Karpas-422 (cell line): ENCODE measurements at regions not wholly inside any gene's neighbourhood (a gene's known extent, or its start where the extent isn't known, plus 50 kb on each side); places are given as distances from the start of the nearest gene placed in this dataset.

Source experiments
- DNase-seq: peaks from one replicate; pipeline ENCODE4 v3.0.0-alpha.2; 2015
- H2AFZ ChIP-seq: fragments of 200-600 bp; sonication (generic); 2 replicates; pipeline ENCODE4 v1.6.1; 2014; ENCODE audit warnings: antibody characterized with exemption, low read length, mixed read lengths
- H3K27ac ChIP-seq: fragments of 200-600 bp; sonication (generic); 2 replicates; pipeline ENCODE4 v1.5.1; 2014; ENCODE audit warnings: mild to moderate bottlenecking, low read length, moderate library complexity
- H3K27me3 ChIP-seq: fragments of 200-600 bp; sonication (generic); 2 replicates; pipeline ENCODE4 v1.6.1; 2014; ENCODE audit warnings: low read length, mixed read lengths
- H3K36me3 ChIP-seq: fragments of 200-600 bp; sonication (generic); 2 replicates; pipeline ENCODE4 v1.6.1; 2014; ENCODE audit warnings: low read length, mixed read lengths; ENCODE audit not compliant: insufficient read depth
- H3K4me1 ChIP-seq: fragments of 200-600 bp; sonication (generic); 2 replicates; pipeline ENCODE4 v1.6.1; 2014; ENCODE audit warnings: mild to moderate bottlenecking, low read length, mixed read lengths
- H3K4me2 ChIP-seq: fragments of 200-600 bp; sonication (generic); 2 replicates; pipeline ENCODE4 v1.6.1; 2014; ENCODE audit warnings: low read length, low read depth, mild to moderate bottlenecking; ENCODE audit not compliant: poor library complexity, severe bottlenecking
- H3K4me3 ChIP-seq: fragments of 200-600 bp; sonication (generic); 2 replicates; pipeline ENCODE4 v1.5.1; 2014; ENCODE audit warnings: mild to moderate bottlenecking, antibody characterized with exemption, low read length, mixed read lengths
- H3K79me2 ChIP-seq: fragments of 200-600 bp; sonication (generic); 2 replicates; pipeline ENCODE4 v1.6.1; 2014; ENCODE audit warnings: mild to moderate bottlenecking, low read length, mixed read lengths
- H3K9ac ChIP-seq: fragments of 200-600 bp; sonication (generic); 2 replicates; pipeline ENCODE4 v1.6.0; 2014; ENCODE audit warnings: low read length
- H3K9me2 ChIP-seq: fragments of 200-600 bp; sonication (generic), shearing (Covaris generic); replicated peaks from 2 replicates; pipeline ENCODE4 v1.6.0; 2014; ENCODE audit warnings: mild to moderate bottlenecking, low read length, moderate library complexity; ENCODE audit not compliant: insufficient read depth
- H3K9me3 ChIP-seq: fragments of 300-700, 200-600 bp; sonication (generic); 2 replicates; pipeline ENCODE4 v1.6.1; 2014; ENCODE audit warnings: low read length, mixed read lengths
- H4K20me1 ChIP-seq: fragments of 200-600 bp; sonication (generic); 2 replicates; pipeline ENCODE4 v1.6.1; 2014; ENCODE audit warnings: mild to moderate bottlenecking, antibody characterized with exemption, low read length, low read depth; ENCODE audit not compliant: insufficient read depth

DNA sequence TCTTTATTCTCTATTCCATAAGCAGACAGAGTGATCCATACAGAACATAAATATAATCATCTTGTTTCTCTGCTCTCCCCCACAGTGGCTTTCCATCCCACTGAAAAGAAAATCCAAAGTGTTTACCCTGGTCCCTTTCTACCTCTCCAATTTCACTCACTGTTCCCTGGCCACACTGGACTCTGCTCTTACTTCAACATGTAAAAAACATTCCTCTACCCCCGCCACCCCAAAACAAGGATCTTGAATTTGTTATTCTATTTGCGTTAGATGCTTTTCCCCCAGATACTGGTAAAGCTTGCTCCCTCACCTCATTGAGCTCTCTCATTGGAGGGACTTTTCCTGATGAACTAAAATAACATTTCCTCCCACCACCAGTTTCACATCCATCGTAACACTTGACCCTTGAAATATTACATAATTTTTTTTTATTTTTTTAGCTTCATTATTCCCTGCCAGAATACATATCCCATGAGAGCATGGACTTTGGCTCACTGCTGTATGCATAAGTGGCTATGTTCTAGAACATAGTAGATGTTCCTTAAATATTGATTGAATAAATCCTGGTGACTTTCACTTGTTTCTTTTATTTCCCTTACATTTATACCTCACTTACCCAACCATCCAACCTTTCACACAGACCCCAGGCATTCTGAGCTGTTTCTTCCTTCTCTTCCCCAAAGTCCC, 162.7 kb upstream of the MEIS2 start:
- Histone ChIP-seq H3K4me1 (no peaks in the 10 kb centered on the region), H3K9me3 (no peaks in the 10 kb centered on the region), H3K27me3 (no peaks in the 10 kb centered on the region), H2AFZ (no peak overlapping the region), H3K27ac (no peak overlapping the region), H4K20me1 (no peaks in the 10 kb centered on the region), H3K36me3 (no peaks in the 10 kb centered on the region), H3K4me2 (no peak overlapping the region), H3K9me2 (no peaks in the 10 kb centered on the region), H3K9ac (no peak overlapping the region), H3K79me2 (no peaks in the 10 kb centered on the region), H3K4me3 (no peak overlapping the region)
- DNase-seq, result no peak

GRCh38 chr15:37289109-37289765, 188.9 kb upstream of the MEIS2 start:
- H3K9me3 ChIP-seq, result no peaks in the 10 kb centered on the region
- no peak overlapping the region for H3K4me2 ChIP-seq
- no peaks in the 10 kb centered on the region for H3K4me1 ChIP-seq
- H3K27ac ChIP-seq, result no peak overlapping the region
- H4K20me1 ChIP-seq, result no peaks in the 10 kb centered on the region
- peaks cover 3% of the 10 kb centered on the region; the same call in 1 of the 2 replicates for H3K27me3 ChIP-seq
- H3K9ac ChIP-seq, result no peak overlapping the region
- peak; percentile 59 for DNase-seq
- H3K79me2 ChIP-seq, result no peaks in the 10 kb centered on the region
- H3K4me3 ChIP-seq, result no peak overlapping the region
- H3K36me3 ChIP-seq, result no peaks in the 10 kb centered on the region
- H2AFZ ChIP-seq, result no peak overlapping the region
- no peaks in the 10 kb centered on the region for H3K9me2 ChIP-seq

DNA sequence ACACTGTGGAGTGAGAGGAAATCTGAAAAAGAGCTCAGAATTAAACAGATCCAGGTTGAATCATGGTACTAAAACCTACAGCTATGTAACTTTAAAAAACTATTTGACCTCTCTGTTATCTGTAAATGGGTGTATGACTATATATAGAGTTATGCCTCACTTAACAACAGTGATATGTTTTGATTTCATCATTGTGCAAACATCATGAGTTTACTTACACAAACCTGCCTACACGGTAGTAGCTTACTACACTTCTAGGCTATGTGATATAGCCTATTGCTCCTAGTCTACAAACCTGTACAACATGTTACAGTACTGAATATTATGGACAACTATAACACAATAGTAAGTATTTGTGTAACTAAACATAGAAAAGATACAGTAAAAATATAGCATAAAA, 191.6 kb upstream of the MEIS2 start:
- Histone ChIP-seq H3K27ac (no peak overlapping the region), H4K20me1 (no peaks in the 10 kb centered on the region), H3K4me2 (no peak overlapping the region), H2AFZ (no peak overlapping the region), H3K4me3 (no peak overlapping the region), H3K79me2 (no peaks in the 10 kb centered on the region), H3K9me2 (no peaks in the 10 kb centered on the region), H3K9me3 (no peaks in the 10 kb centered on the region), H3K9ac (no peak overlapping the region), H3K27me3 (peaks cover 3% of the 10 kb centered on the region), H3K4me1 (no peaks in the 10 kb centered on the region), H3K36me3 (no peaks in the 10 kb centered on the region)
- DNase-seq, result no peak

DNA sequence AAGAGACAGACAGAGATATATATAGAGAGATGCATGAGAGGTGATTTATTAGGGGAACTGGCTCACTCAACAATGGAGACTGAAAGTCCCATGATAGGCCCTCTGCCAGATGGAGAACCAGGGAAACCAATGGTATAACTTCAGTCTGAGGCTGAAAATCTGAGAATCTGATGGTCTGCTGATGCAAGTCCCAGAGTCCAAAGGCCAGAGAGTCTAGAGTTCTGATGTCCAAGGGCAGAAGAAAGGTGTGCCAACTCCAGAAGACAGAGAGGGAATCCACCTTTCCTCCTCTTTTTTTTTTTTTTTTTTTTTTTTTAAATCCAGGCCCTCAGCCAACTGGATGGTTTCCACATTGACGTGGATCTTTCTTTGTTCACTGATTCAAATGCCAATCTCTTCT, 197.9 kb upstream of the MEIS2 start:
- Histone ChIP-seq H3K36me3 (no peaks in the 10 kb centered on the region), H3K4me2 (no peak overlapping the region), H3K9me2 (no peaks in the 10 kb centered on the region), H3K27me3 (no peaks in the 10 kb centered on the region; the same call in 1 of the 2 replicates), H3K4me3 (no peak overlapping the region), H4K20me1 (no peaks in the 10 kb centered on the region), H3K9me3 (no peaks in the 10 kb centered on the region), H3K4me1 (no peaks in the 10 kb centered on the region), H2AFZ (no peak overlapping the region), H3K79me2 (no peaks in the 10 kb centered on the region), H3K27ac (no peak overlapping the region), H3K9ac (no peak overlapping the region)
- no peak for DNase-seq

DNA sequence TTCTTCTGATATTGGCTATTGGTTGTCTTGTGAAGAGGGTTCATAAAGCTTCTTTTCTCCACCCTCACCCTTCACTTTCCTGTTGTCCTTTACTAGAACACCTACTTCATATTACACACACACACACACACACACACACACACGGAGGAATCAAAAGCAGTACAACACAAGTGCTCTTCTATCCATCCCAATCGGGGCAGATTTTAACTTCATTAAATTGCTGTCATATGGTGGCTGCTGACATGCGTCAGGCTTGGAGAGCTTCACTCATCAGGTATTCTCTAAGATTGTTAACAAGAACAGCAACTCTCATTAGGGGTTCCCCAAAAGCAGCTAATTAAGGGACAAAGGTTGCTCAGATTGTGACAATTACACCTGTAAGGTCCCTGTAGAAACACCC, 239.1 kb upstream of the MEIS2 start:
- H3K4me1 ChIP-seq, result no peaks in the 10 kb centered on the region
- no peaks in the 10 kb centered on the region for H3K36me3 ChIP-seq
- H3K27me3 ChIP-seq, result no peaks in the 10 kb centered on the region
- no peak for DNase-seq
- no peaks in the 10 kb centered on the region for H4K20me1 ChIP-seq
- H3K9me3 ChIP-seq, result no peaks in the 10 kb centered on the region
- H3K79me2 ChIP-seq, result no peaks in the 10 kb centered on the region
- no peak overlapping the region for H3K4me2 ChIP-seq
- no peak overlapping the region for H3K9ac ChIP-seq
- no peak overlapping the region for H3K4me3 ChIP-seq
- H2AFZ ChIP-seq, result no peak overlapping the region
- H3K9me2 ChIP-seq, result no peaks in the 10 kb centered on the region
- H3K27ac ChIP-seq, result no peak overlapping the region

DNA sequence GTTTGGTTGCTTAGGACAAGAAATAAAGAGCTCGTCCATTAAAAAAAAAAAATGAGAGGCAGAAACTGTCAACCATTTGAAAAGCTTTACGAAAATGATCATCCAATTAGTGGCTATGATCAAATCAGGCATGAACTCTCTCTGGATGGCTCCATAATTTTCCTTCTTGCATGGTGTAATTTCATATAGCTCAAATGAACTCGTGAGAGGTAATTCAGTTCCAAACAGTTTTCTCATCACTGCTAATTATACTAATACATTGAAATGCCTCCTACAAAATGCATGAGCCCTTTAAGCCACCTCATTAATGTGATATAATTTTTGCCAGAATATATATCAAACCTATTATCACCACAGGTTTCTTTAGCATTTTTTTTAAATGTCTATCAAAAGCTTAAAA, 239.5 kb upstream of the MEIS2 start:
- no peak overlapping the region for H3K4me2 ChIP-seq
- no peaks in the 10 kb centered on the region for H3K36me3 ChIP-seq
- H3K4me3 ChIP-seq, result no peak overlapping the region
- no peaks in the 10 kb centered on the region for H3K9me2 ChIP-seq
- no peaks in the 10 kb centered on the region for H3K4me1 ChIP-seq
- no peak overlapping the region for H2AFZ ChIP-seq
- H3K79me2 ChIP-seq, result no peaks in the 10 kb centered on the region
- DNase-seq, result no peak
- H3K27ac ChIP-seq, result no peak overlapping the region
- no peak overlapping the region for H3K9ac ChIP-seq
- no peaks in the 10 kb centered on the region for H3K27me3 ChIP-seq
- no peaks in the 10 kb centered on the region for H3K9me3 ChIP-seq
- H4K20me1 ChIP-seq, result no peaks in the 10 kb centered on the region

- Histone ChIP-seq H3K9me3 (no peaks in the 10 kb centered on the region), H2AFZ (no peak overlapping the region), H3K27ac (no peak overlapping the region), H3K4me2 (no peak overlapping the region), H4K20me1 (no peaks in the 10 kb centered on the region), H3K79me2 (no peaks in the 10 kb centered on the region), H3K4me1 (no peaks in the 10 kb centered on the region), H3K9me2 (no peaks in the 10 kb centered on the region), H3K27me3 (no peaks in the 10 kb centered on the region), H3K4me3 (no peak overlapping the region), H3K9ac (no peak overlapping the region), H3K36me3 (no peaks in the 10 kb centered on the region)
- DNase-seq, result no peak
These were observed 240.1 kb upstream of the MEIS2 start for GRCh38 chr15:37340438-37340837.

GRCh38 chr15:37359101-37359892, 258.9 kb upstream of the MEIS2 start:
- no peak for DNase-seq
- Histone ChIP-seq H3K4me2 (no peak overlapping the region), H3K4me1 (no peaks in the 10 kb centered on the region), H3K4me3 (no peak overlapping the region), H3K27ac (no peak overlapping the region), H3K36me3 (no peaks in the 10 kb centered on the region), H3K9me3 (no peaks in the 10 kb centered on the region), H2AFZ (no peak overlapping the region), H4K20me1 (no peaks in the 10 kb centered on the region), H3K79me2 (no peaks in the 10 kb centered on the region), H3K9ac (no peak overlapping the region), H3K9me2 (no peaks in the 10 kb centered on the region), H3K27me3 (no peaks in the 10 kb centered on the region)
